Smooth muscle cell (in vitro differentiated cells): ENCODE measurements at regions not wholly inside any gene's neighbourhood (a gene's known extent, or its start where the extent isn't known, plus 50 kb on each side); places are given as distances from the start of the nearest gene placed in this dataset.

ENCODE experiments used
- DNase-seq: peaks from one replicate; lab custom pipeline; 2025; ENCODE audit not compliant: unreplicated experiment; lab: John Stamatoyannopoulos, UW
- H2AFZ ChIP-seq: fragments of 200-600 bp; sonication (generic); 2 replicates; pipeline ENCODE4 v1.6.0; 2016; ENCODE audit warnings: antibody characterized with exemption, low read depth, mild to moderate bottlenecking
- H3F3A ChIP-seq: fragments of 200-600 bp; sonication (generic); 2 replicates; pipeline ENCODE4 v1.6.0; 2017; ENCODE audit warnings: antibody characterized with exemption, low read depth
- H3K27ac ChIP-seq: fragments of 200-600 bp; sonication (generic); 2 replicates; pipeline ENCODE4 v1.5.1; 2016; ENCODE audit warnings: low read depth, mild to moderate bottlenecking
- H3K27me3 ChIP-seq: fragments of 200-600 bp; sonication (generic); 2 replicates; pipeline ENCODE4 v1.6.1; 2016; ENCODE audit warnings: low read depth, mild to moderate bottlenecking
- H3K36me3 ChIP-seq: fragments of 200-600 bp; sonication (generic); 2 replicates; pipeline ENCODE4 v1.5.1; 2016; ENCODE audit warnings: low read depth
- H3K4me1 ChIP-seq: fragments of 200-600 bp; sonication (generic); 2 replicates; pipeline ENCODE4 v1.5.1; 2016; ENCODE audit warnings: low read depth
- H3K4me2 ChIP-seq: fragments of 200-600 bp; sonication (generic); 2 replicates; pipeline ENCODE4 v1.6.0; 2016; ENCODE audit warnings: mild to moderate bottlenecking
- H3K4me3 ChIP-seq: fragments of 200-600 bp; sonication (generic); 2 replicates; pipeline ENCODE4 v1.5.1; 2016; ENCODE audit warnings: mild to moderate bottlenecking
- H3K79me2 ChIP-seq: fragments of 200-600 bp; sonication (generic); 2 replicates; pipeline ENCODE4 v1.6.0; 2016; ENCODE audit warnings: low read depth, mild to moderate bottlenecking
- H3K9ac ChIP-seq: fragments of 200-600 bp; sonication (generic); 2 replicates; pipeline ENCODE4 v1.6.0; 2016; ENCODE audit warnings: low read depth
- H3K9me3 ChIP-seq: fragments of 200-600 bp; sonication (generic); replicated peaks from 2 replicates; pipeline ENCODE4 v1.5.1; 2016; ENCODE audit warnings: low read depth
- H4K20me1 ChIP-seq: fragments of 200-600 bp; sonication (generic); 2 replicates; pipeline ENCODE4 v1.6.0; 2016; ENCODE audit warnings: low read depth
- WGBS: methylation state at CpG from one replicate; pipeline ENCODE4 v1.1.7; 2016; ENCODE audit warnings: low lambda C conversion rate; 5-methylcytosine and 5-hydroxymethylcytosine counted together
- TF ChIP-seq, protein P1 (sequence below): fragments of 200-600 bp; sonication (generic); IDR thresholded peaks from 2 replicates; pipeline ENCODE4 v1.5.1; 2017; ENCODE audit warnings: borderline replicate concordance, mild to moderate bottlenecking, antibody characterized with exemption; ENCODE audit not compliant: insufficient read depth, poor library complexity, severe bottlenecking

DNA sequence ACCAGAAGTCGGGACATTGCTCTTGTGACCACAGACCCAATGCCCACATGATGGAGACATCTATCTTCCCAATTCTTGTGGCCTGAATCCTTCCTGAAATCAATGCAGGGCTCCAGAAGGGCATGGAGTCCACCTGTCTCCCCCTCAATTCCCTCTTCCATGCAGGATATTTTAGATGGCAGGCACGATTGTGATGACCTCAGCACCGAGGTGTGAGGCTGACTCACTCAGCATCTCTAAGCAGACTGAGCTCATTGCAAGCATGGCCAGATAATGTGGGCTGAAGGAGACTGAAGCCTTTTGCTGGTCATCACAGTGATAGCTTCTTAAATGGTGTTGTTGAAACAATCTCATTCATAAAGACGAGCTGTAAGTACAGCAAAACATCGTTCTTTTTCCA is 374.9 kb upstream of the PODXL start:
- no peaks in the 10 kb centered on the region for H3F3A ChIP-seq
- no peaks in the 10 kb centered on the region for H3K79me2 ChIP-seq
- no peaks in the 10 kb centered on the region for H3K9me3 ChIP-seq
- no peak for DNase-seq
- no peak overlapping the region for H3K4me2 ChIP-seq
- no peaks in the 10 kb centered on the region for H4K20me1 ChIP-seq
- no peak overlapping the region for H3K4me3 ChIP-seq
- 59% methylated on average over 5 of the region's 5 CpGs for WGBS
- H3K4me1 ChIP-seq = no peaks in the 10 kb centered on the region
- H3K27ac ChIP-seq = no peak overlapping the region
- H3K36me3 ChIP-seq = no peaks in the 10 kb centered on the region
- no peak overlapping the region for H3K9ac ChIP-seq
- H2AFZ ChIP-seq = no peak overlapping the region
- H3K27me3 ChIP-seq = peaks cover 9% of the 10 kb centered on the region
- TF ChIP-seq, protein P1, sequence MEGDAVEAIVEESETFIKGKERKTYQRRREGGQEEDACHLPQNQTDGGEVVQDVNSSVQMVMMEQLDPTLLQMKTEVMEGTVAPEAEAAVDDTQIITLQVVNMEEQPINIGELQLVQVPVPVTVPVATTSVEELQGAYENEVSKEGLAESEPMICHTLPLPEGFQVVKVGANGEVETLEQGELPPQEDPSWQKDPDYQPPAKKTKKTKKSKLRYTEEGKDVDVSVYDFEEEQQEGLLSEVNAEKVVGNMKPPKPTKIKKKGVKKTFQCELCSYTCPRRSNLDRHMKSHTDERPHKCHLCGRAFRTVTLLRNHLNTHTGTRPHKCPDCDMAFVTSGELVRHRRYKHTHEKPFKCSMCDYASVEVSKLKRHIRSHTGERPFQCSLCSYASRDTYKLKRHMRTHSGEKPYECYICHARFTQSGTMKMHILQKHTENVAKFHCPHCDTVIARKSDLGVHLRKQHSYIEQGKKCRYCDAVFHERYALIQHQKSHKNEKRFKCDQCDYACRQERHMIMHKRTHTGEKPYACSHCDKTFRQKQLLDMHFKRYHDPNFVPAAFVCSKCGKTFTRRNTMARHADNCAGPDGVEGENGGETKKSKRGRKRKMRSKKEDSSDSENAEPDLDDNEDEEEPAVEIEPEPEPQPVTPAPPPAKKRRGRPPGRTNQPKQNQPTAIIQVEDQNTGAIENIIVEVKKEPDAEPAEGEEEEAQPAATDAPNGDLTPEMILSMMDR = no peak

DNA sequence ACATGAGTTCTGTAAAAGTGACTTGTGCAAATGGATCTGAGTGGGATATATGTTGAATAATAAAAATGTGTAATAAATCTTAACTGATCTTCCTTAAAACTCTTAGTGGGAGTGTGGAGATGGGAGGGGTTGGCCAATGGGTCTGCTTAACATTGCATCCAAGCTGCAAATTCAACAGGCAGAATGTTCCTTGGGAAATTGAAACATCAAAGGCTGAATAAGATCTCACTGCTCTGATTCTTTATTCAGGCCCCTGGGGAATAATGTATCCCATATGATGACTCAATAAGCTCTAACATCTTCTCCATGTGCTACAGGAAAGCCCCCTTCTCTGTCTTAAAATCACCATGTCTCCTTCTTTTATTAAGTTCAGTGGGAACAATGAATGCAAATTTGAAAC is 373.2 kb upstream of the PODXL start:
- no peak overlapping the region for H3K9ac ChIP-seq
- no peaks in the 10 kb centered on the region for H4K20me1 ChIP-seq
- H3K9me3 ChIP-seq = no peaks in the 10 kb centered on the region
- TF ChIP-seq, protein P1 = no peak
- H3K27ac ChIP-seq = no peak overlapping the region
- H3K4me3 ChIP-seq = no peak overlapping the region
- no peak overlapping the region for H2AFZ ChIP-seq
- no peaks in the 10 kb centered on the region for H3F3A ChIP-seq
- DNase-seq = no peak
- no peaks in the 10 kb centered on the region for H3K36me3 ChIP-seq
- no peak overlapping the region for H3K4me2 ChIP-seq
- peaks cover 22% of the 10 kb centered on the region for H3K27me3 ChIP-seq
- H3K4me1 ChIP-seq = no peaks in the 10 kb centered on the region
- H3K79me2 ChIP-seq = no peaks in the 10 kb centered on the region

DNA sequence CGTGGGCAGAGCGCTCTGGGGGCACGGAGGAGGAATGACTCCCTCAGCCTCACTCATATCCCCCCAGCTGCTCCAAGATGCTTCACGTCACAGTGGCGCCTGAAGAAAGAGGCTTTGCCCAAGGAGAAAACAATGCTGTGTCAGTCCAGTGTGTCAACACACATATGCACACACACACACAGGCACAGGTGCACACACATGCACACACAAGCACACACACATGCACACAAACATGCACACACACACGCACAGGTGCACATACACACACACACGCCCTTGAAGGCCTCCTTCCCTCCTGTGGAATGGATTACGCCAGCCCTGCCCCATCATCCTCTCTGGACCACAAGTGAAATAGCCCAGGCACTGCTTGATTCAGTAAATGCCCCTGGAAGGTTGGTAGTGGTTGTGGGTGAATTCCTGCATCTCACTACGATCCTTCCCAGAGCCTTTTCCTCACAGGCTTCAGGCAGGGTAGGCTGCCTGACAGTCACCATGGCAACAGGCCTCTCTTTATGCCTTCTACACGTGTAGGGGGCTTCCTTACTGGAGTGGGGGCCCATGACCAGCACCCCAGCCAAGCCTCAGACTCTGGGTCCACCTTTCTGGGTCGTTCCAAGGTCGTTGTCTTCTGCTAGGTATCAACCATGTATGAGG is 371.5 kb upstream of the PODXL start:
- Histone ChIP-seq H3K36me3 (no peaks in the 10 kb centered on the region), H3F3A (no peaks in the 10 kb centered on the region), H3K4me1 (no peaks in the 10 kb centered on the region), H3K79me2 (no peaks in the 10 kb centered on the region), H3K27ac (no peak overlapping the region), H3K4me3 (no peak overlapping the region), H4K20me1 (no peaks in the 10 kb centered on the region), H3K4me2 (no peak overlapping the region), H2AFZ (no peak overlapping the region), H3K27me3 (peaks cover 19% of the 10 kb centered on the region), H3K9me3 (no peaks in the 10 kb centered on the region), H3K9ac (no peak overlapping the region)
- WGBS = 80% methylated on average over 12 of the region's 12 CpGs
- TF ChIP-seq, protein P1 = no peak
- no peak for DNase-seq

DNA sequence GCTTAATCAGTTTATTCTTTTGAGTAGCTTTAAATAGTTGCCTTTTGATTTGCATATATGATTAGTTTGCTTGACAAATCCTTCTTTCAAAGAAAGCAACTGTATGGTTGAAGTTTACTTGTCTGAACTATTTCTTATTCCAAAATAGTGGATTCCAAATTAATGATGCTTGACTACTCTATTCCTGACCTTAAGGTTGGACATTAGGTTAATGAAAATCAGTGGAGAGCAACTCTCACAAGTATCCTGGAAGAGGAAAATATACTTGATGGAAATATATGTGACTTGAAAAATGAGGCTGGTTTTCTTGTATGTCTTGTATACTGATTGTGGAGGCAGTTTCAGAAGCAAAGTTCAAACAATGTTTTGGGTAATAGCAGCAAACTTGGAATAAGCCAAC is 369.2 kb upstream of the PODXL start:
- Histone ChIP-seq H4K20me1 (no peaks in the 10 kb centered on the region), H3K4me3 (no peak overlapping the region), H3K27ac (no peak overlapping the region), H3K36me3 (no peaks in the 10 kb centered on the region), H3K9ac (no peak overlapping the region), H3K4me1 (no peaks in the 10 kb centered on the region), H3K4me2 (no peak overlapping the region), H3K79me2 (no peaks in the 10 kb centered on the region), H3K9me3 (no peaks in the 10 kb centered on the region), H2AFZ (no peak overlapping the region), H3F3A (no peaks in the 10 kb centered on the region), H3K27me3 (peaks cover 19% of the 10 kb centered on the region)
- no peak for DNase-seq
- TF ChIP-seq, protein P1 = no peak
